ENCODE measurements at regions not wholly inside any gene's neighbourhood (a gene's known extent, or its start where the extent isn't known, plus 50 kb on each side); places are given as distances from the start of the nearest gene placed in this dataset.

- H4K20me1 ChIP-seq (ENCODE audit: low read depth, low read length): no peaks in the 10 kb centered on the region
Observed at GRCh38 chr10:8304861-8305260, 250.4 kb downstream of the GATA3 start.

DNA sequence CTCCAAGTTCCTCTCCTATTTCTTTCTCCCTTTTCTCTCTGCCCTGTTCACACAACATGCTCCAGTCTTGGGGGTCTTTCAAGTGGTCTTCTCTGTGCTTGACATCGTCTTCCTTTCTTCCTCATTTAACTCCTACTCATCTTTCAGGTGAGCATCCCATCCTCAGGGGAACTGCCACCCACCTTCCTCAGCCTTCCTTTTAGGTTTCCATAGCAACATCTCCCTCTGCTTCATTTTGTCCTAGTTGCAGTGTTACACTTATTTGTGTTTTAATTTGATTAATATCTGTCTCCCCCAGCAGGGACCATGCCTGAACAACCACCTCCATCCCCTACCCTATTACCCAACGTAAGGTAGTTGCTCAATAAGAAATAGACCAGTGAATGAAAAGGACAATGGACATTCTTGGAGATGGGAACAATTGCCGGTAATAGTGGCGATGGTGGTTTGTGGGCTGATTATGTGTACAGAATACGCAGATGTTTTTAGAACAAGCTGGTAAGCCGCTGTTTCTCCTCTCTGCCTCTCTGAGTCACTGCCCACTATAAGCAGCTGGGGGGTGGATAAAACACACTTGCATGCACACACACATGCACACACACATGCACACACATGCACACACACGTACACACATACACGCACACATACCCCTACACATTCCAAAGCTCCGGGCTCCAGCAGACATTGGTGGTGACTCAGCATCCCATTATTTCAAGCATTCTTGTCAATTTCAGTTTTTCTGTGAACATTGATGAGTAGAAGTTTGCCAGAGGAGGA, 251.6 kb downstream of the GATA3 start:
- TF ChIP-seq, protein P1, sequence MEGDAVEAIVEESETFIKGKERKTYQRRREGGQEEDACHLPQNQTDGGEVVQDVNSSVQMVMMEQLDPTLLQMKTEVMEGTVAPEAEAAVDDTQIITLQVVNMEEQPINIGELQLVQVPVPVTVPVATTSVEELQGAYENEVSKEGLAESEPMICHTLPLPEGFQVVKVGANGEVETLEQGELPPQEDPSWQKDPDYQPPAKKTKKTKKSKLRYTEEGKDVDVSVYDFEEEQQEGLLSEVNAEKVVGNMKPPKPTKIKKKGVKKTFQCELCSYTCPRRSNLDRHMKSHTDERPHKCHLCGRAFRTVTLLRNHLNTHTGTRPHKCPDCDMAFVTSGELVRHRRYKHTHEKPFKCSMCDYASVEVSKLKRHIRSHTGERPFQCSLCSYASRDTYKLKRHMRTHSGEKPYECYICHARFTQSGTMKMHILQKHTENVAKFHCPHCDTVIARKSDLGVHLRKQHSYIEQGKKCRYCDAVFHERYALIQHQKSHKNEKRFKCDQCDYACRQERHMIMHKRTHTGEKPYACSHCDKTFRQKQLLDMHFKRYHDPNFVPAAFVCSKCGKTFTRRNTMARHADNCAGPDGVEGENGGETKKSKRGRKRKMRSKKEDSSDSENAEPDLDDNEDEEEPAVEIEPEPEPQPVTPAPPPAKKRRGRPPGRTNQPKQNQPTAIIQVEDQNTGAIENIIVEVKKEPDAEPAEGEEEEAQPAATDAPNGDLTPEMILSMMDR (IDR thresholded peaks at IDR 0.05; ENCODE audit: insufficient read depth, low read length, poor library complexity, severe bottlenecking): no peak
- TF ChIP-seq EZH2phosphoT487 (conservative IDR thresholded peaks at IDR 0.05; ENCODE audit: low read length): no peak

More at GRCh38 chr10:8304861-8305260, 250.4 kb downstream of the GATA3 start:
- H3K4me3 ChIP-seq (ENCODE audit: insufficient read depth, low read length, poor library complexity, severe bottlenecking): no peak overlapping the region
- no peak overlapping the region for H2AFZ ChIP-seq (ENCODE audit: low read depth, low read length, severe bottlenecking)
- H3K9ac ChIP-seq (ENCODE audit: low read length): no peak overlapping the region
- no peaks in the 10 kb centered on the region for H3K9me3 ChIP-seq (ENCODE audit: insufficient read depth, low read length)
- H3K27ac ChIP-seq (ENCODE audit: low read depth, low read length): no peak overlapping the region
- H3K79me2 ChIP-seq (ENCODE audit: insufficient read depth, low read length): no peaks in the 10 kb centered on the region
- no peaks in the 10 kb centered on the region for H3K36me3 ChIP-seq (ENCODE audit: low read length)
- no peak overlapping the region for H3K4me2 ChIP-seq (ENCODE audit: low read depth, low read length, poor library complexity, severe bottlenecking)
- no peaks in the 10 kb centered on the region for H3F3A ChIP-seq (ENCODE audit: insufficient read depth)
- TF ChIP-seq EZH2phosphoT487 (conservative IDR thresholded peaks at IDR 0.05; ENCODE audit: low read length): no peak
- no peaks in the 10 kb centered on the region for H3K9me2 ChIP-seq (replicated peaks; ENCODE audit: insufficient read depth, low read length)
- no peaks in the 10 kb centered on the region for H3K27me3 ChIP-seq (ENCODE audit: low read length)

DNA sequence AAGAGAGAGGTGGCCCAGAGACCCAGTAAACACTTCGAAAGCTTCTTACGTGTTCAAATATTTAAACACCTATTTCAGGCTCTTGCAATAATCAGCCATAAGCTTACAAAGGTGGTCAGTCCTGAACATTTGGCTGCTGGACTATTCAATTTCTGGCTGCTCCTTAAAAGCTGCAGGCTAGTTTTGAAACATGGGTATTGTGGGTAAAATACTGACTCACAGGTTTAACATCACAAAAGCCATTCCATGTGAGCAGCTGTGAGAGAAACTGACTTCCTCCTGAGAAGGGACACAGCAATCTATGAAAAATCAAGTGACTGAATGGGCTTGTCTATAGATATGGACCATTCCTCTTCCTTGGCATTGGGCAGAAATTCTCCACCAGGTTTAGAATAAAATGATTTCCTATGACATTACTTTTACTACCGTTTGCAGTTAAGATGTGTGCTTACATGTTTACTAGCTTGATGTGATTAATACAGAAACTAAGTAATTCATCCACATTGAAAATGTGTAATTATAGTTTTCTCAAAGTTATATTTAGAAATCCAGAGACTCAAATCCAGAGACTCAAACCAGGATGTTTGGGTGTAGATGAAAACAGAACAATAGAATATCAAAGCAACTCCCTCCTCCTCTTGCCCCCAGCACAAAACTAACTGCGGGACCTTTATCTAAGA, 252.3 kb downstream of the GATA3 start:
- no peak overlapping the region for H3K4me2 ChIP-seq (ENCODE audit: low read depth, low read length, poor library complexity, severe bottlenecking)
- H4K20me1 ChIP-seq (ENCODE audit: low read depth, low read length): no peaks in the 10 kb centered on the region
- H3K9me3 ChIP-seq (ENCODE audit: insufficient read depth, low read length): no peaks in the 10 kb centered on the region
- H3F3A ChIP-seq (ENCODE audit: insufficient read depth): no peaks in the 10 kb centered on the region
- H3K79me2 ChIP-seq (ENCODE audit: insufficient read depth, low read length): no peaks in the 10 kb centered on the region
- H3K36me3 ChIP-seq (ENCODE audit: low read length): no peaks in the 10 kb centered on the region
- no peaks in the 10 kb centered on the region for H3K27me3 ChIP-seq (ENCODE audit: low read length)
- H3K27ac ChIP-seq (ENCODE audit: low read depth, low read length): no peak overlapping the region
- no peak overlapping the region for H3K9ac ChIP-seq (ENCODE audit: low read length)
- H3K9me2 ChIP-seq (replicated peaks; ENCODE audit: insufficient read depth, low read length): no peaks in the 10 kb centered on the region
- H2AFZ ChIP-seq (ENCODE audit: low read depth, low read length, severe bottlenecking): no peak overlapping the region
- no peak overlapping the region for H3K4me3 ChIP-seq (ENCODE audit: insufficient read depth, low read length, poor library complexity, severe bottlenecking)
- TF ChIP-seq EZH2phosphoT487 (conservative IDR thresholded peaks at IDR 0.05; ENCODE audit: low read length): no peak
- TF ChIP-seq, protein P1 (IDR thresholded peaks at IDR 0.05; ENCODE audit: insufficient read depth, low read length, poor library complexity, severe bottlenecking): no peak

More for the DNA sequence above, 251.6 kb downstream of the GATA3 start:
- Histone ChIP-seq H2AFZ (ENCODE audit: low read depth, low read length, severe bottlenecking) (no peak overlapping the region), H3K27ac (ENCODE audit: low read depth, low read length) (no peak overlapping the region), H3K4me2 (ENCODE audit: low read depth, low read length, poor library complexity, severe bottlenecking) (no peak overlapping the region), H3K9ac (ENCODE audit: low read length) (no peak overlapping the region), H3F3A (ENCODE audit: insufficient read depth) (no peaks in the 10 kb centered on the region), H3K4me3 (ENCODE audit: insufficient read depth, low read length, poor library complexity, severe bottlenecking) (no peak overlapping the region), H3K27me3 (ENCODE audit: low read length) (no peaks in the 10 kb centered on the region), H3K9me3 (ENCODE audit: insufficient read depth, low read length) (no peaks in the 10 kb centered on the region), H4K20me1 (ENCODE audit: low read depth, low read length) (no peaks in the 10 kb centered on the region), H3K79me2 (ENCODE audit: insufficient read depth, low read length) (no peaks in the 10 kb centered on the region), H3K9me2 (replicated peaks; ENCODE audit: insufficient read depth, low read length) (no peaks in the 10 kb centered on the region), H3K36me3 (ENCODE audit: low read length) (no peaks in the 10 kb centered on the region)

DNA sequence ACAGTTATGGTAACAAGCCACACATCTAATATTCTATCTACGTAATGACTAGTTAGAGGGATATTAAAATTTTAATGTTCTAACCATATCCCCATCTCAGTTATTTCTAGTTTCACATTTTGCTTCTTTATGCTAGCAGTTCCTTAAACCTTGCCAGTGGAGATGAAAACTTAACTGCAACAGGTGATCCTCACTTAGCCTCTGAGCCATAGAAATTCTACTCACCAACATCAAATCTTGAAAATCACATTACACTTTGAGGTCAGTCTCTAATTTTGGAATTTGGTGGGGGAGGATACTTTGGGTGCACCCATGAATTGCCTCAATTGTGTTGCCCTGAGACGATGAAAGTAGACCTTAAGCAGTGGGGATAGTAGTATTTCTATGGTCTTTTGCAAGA, 256.4 kb downstream of the GATA3 start:
- Histone ChIP-seq H3K9me2 (replicated peaks; ENCODE audit: insufficient read depth, low read length) (no peaks in the 10 kb centered on the region), H4K20me1 (ENCODE audit: low read depth, low read length) (no peaks in the 10 kb centered on the region), H3K4me2 (ENCODE audit: low read depth, low read length, poor library complexity, severe bottlenecking) (no peak overlapping the region), H3K27ac (ENCODE audit: low read depth, low read length) (no peak overlapping the region), H3K27me3 (ENCODE audit: low read length) (no peaks in the 10 kb centered on the region), H3F3A (ENCODE audit: insufficient read depth) (no peaks in the 10 kb centered on the region), H3K9ac (ENCODE audit: low read length) (no peak overlapping the region), H2AFZ (ENCODE audit: low read depth, low read length, severe bottlenecking) (no peak overlapping the region), H3K36me3 (ENCODE audit: low read length) (no peaks in the 10 kb centered on the region), H3K4me3 (ENCODE audit: insufficient read depth, low read length, poor library complexity, severe bottlenecking) (no peak overlapping the region), H3K9me3 (ENCODE audit: insufficient read depth, low read length) (no peaks in the 10 kb centered on the region), H3K79me2 (ENCODE audit: insufficient read depth, low read length) (no peaks in the 10 kb centered on the region)
- TF ChIP-seq, protein P1 (IDR thresholded peaks at IDR 0.05; ENCODE audit: insufficient read depth, low read length, poor library complexity, severe bottlenecking): no peak
- no peak for TF ChIP-seq EZH2phosphoT487 (conservative IDR thresholded peaks at IDR 0.05; ENCODE audit: low read length)
